HG02885 (cell line): ENCODE measurements at regions not wholly inside any gene's neighbourhood (a gene's known extent, or its start where the extent isn't known, plus 50 kb on each side); places are given as distances from the start of the nearest gene placed in this dataset.

ENCODE experiments used
- ATAC-seq: cut with Tn5 transposase; IDR thresholded peaks from one replicate; pipeline ENCODE4 v1.9.1; 2021; ENCODE audit warnings: mild to moderate bottlenecking; ENCODE audit not compliant: unreplicated experiment, poor library complexity

GRCh38 chrX:20410540-20410939 is 143.8 kb upstream of the RPS6KA3 start:
- ATAC-seq, result no peak

GRCh38 chrX:20409991-20410390 is 143.3 kb upstream of the RPS6KA3 start:
- no peak for ATAC-seq

DNA sequence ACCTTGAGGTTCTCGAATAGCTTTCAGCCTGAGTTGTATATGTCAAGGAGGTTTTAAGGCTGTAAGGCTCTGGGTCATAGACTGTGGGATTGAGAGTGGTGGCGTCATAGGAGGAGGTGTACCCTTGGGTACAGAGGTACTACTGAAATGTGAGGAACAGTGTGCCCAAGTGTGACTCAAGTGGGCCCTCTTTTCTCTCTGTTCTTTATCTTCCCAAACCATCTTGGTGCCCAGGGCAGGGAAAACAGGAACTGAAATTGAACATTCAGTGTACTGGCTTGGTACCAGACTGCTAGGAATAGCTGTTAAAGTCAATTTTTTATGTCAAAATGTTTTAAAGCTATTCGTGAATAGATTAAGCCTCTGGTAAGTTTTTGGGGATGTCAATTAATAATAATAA is 136.2 kb upstream of the RPS6KA3 start:
- ATAC-seq, result no peak

DNA sequence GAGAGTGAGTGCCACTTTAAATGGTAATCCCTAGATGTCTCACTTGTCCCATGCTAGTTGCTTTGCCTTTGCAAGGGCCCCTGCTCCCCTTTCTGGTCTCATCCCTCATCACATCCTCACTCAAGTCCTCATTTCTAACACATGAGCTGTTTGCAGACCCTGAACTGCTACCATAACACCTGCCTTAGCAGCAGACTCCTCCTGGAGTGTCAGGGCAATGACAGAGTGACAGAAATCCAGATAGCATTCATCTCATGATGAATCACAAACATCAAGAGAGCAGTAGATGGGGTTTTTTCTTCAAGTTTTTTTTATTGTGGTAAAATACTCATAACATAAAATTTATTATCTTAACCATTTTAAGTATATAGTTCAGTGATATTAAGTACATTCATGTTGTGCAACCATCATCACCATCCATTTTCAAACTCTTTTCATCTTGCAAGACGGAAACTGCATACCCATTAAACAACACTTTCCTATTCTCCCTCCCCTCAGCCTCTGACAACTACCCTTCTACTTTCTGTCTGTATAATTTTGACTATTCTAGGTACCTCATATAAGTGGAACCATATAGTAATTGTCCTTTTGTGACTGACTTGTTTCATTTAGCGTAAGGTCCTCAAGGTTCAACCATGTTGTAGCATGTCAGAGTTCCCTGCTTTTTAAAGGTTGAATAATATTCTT is 133.2 kb upstream of the RPS6KA3 start:
- ATAC-seq, result no peak

- ATAC-seq, result no peak
Measured at GRCh38 chrX:20397587-20397986, 130.9 kb upstream of the RPS6KA3 start.

DNA sequence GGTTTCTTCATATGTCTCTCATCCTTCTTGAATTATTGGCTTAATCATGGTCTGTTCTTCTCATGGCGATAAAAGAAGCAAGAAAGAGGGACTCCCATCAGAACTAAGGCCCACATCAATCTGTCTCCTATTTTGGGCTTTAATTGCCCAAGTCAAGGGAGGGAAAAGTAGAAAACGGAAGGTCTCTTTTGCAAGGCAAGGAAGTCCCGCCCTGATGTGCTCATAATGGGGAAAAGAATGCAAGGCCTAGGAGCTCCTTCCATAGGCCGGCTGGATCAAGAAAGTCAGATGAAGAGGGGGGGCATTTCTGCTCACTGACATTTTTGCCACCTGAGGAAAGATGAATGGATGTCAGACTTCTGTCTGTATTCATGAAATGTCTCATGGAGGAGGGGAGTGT is 127.7 kb upstream of the RPS6KA3 start:
- ATAC-seq, result no peak

DNA sequence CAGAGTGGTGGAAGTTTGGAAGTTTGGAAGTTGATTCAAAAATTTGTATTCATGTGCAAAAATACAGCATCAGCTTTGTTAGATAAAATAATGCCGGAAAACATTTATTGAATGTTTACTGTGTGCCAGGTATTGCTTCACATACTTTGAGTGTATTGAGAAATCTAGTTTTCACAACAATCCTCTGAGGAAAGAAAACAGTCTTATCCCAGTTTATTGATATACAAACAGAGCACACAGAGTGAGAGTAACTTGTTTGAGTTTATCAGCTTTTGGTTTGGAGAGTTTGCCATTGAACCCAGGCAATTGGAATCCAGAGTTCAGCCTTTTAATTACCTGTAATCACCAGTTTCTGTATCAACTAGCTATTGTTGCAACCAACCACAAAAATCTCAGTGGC is 127.2 kb upstream of the RPS6KA3 start:
- no peak for ATAC-seq

DNA sequence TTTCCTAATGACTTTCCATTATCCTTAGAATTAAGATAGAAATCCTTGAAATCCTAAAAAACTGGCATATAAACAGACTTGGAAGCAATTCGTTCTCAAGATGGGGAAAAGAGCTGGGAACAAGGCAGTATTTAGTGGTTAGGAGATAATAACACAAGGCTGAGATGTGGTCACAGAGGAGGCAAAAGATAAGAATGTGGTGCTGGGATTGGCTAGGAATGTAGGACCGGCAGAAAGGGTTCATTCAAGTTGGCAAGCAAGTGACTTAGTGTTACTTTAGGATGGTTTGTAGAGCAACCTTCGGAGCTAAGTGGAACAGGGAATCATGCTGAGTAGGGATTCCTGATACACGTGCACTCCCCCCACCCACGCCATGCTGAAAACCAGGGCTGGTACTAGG is 121.9 kb upstream of the RPS6KA3 start:
- no peak for ATAC-seq

DNA sequence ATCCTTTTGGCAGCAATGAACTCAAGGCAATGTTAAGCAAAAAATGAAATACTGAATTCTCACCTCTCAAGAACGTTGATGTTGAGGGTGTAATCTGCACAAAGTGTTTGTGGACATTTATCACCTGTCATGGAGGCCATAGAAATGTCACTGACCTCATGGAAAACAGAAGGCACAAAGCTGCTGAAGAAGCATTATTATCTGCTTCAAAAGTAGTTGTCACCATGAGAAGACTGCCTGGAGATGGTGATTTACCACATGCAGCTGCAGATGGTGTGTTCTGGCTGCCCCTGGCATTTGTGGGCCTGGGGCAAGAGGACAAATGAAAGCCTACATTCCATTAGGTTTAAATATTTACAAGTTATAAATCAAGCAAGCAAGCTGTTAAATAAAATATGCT is 116.8 kb upstream of the RPS6KA3 start:
- no peak for ATAC-seq

- ATAC-seq, result peak; percentile 74
Measured at GRCh38 chrX:20382518-20383297, 116.0 kb upstream of the RPS6KA3 start.

DNA sequence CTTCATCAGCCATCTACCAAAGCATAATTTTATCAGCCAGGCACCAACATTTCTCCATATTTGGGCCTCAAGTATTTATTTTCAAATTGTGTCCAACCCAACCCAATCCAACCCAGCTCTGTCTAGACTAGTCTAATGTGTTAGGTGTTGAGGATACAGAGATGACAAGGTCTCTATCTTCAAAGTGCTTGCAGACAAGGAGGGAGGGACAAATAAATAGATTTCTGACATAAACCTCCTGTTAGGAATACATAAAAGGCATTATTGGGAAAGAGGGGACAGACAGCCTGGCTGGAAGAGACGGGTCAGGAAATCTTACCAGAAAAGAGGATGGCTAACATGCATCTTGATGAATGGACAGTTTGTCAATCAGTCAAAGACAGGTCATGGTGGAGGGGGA is 115.4 kb upstream of the RPS6KA3 start:
- no peak for ATAC-seq

GRCh38 chrX:20378233-20378920 is 111.7 kb upstream of the RPS6KA3 start:
- ATAC-seq, result peak; percentile 39

DNA sequence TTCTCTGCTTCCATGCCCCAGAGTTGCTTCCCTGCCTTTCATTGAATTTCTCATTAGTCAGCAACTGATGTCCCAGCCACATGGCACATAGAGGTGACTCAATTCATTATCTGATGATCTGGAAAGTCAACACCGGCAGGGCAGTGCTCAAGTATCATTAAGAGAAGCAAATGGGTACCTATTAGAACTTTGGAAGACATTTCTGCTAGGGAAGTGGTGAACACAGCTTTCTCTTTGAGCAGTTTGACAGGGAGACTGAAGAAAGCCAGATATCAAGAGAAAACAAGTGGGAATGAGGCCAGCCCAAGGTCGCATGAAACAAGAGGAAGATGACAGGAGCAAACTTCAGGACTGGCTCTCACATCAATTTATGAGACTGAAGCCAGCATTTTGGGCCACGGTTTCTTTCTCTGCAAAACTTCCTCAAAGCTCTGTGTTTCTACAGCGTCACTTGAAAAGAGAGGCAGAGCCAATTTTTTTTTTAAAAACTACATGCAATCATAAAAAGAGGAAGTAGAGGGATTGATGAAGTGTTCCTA is 108.3 kb upstream of the RPS6KA3 start:
- ATAC-seq, result peak; percentile 49

DNA sequence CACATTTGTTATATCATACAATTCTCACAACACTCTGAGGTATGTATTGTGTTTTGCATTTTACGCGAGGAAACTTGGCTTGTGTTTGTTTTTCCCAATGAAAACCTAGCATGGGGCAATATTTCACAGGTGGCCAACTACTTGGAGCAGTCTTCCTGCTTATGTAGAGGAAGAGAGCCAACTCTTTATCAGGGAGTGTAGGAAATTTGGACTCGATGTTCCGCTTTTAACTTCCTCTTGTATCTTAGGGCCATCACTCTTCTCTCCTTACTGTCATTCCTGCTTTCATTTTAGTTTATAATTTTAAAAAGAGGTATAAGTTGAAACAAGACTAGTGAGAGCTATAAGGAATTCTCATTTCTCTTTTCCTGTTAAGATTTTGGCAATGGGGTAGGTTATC is 107.7 kb upstream of the RPS6KA3 start:
- ATAC-seq, result no peak

DNA sequence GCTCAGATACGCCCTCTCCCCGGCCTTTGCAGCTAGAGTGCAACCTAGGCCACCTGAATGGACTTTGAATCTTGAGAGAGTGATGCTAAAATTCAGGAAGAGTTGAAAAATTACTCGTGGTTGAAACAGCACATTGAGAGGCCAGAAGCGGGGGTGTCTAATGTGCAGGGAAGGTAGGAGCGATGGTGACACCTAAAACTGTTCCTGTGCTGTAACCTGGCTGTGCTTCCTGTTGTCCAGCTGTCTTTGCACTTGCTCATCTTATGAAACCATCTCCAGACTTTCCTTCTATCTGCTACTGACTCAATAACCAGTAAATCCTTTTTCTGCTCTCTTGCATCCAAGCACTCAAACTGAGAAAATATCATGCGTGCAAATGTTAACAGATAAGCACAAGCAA is 106.4 kb upstream of the RPS6KA3 start:
- ATAC-seq, result no peak

DNA sequence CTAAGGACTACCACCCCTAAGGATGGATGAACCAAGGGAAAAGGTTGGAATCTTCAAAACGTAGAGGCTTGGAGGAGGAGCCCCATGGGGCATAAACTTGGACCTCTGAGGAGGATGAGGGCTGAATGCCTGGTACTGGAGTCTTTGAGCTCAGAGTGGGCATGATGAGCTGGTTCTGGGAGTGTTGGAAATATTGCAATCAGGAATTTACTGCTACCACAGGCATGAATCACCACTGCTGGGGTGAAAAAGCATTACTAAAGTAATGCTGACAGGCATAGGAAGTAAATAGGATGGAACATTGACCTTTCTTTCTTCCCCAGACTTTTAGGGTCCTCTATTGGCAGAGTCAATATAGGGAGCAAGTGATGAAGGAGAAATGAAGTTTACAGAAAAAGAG is 105.8 kb upstream of the RPS6KA3 start:
- ATAC-seq, result no peak

DNA sequence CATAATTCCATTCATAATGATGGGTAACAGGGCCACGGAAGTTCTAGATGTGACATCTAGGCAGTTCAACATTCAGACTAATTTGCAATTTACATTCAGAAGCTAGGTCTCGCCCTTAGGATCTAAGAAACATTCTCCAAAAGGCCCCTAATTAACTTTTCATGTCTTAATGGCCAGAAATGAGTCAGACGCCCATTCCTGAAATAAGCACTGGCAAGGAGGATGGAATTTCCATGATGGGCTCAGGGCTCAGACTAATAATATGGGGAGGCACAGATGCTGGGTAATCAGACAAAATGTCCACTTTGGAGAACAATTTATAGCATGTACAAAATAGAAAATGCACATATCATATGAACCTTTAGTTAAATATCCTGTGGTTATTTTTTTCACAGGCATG is 102.8 kb upstream of the RPS6KA3 start:
- no peak for ATAC-seq

DNA sequence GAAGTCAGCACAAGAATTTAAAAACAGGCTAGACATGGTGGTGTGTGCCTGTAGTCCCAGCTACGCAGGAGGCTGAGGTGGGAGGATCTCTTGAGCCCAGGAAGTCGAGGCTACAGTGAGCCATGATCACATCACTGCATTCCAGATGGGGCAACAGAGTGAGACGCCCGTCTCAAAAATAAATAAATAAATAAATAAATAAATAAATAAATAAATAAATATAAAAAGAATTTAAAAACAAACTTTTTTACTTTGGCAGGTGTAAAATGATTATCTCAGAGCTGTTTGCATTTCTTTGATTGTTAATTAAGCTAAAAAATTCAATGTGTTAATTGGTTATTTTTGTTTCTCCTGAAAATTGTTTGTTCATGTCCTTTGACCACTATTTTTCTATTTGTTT is 97.5 kb upstream of the RPS6KA3 start:
- no peak for ATAC-seq

DNA sequence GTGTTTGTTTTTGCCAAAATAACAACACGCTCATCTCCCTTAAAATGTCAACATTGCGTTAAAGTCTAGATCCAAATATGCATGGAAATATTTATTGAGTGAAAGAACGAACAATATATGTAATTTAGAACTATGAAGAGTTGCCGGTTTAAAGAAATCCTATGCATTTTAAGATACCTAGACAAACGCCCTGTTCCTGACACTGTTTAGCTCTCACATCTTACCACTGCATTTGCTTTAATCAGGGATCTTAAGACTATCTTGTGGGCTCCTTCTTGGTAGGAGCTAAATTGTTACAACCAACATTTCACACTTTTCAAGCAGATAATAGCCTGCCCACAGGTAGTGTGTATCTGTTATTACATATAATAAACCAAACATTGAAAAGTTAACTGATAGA is 96.6 kb upstream of the RPS6KA3 start:
- ATAC-seq, result no peak

DNA sequence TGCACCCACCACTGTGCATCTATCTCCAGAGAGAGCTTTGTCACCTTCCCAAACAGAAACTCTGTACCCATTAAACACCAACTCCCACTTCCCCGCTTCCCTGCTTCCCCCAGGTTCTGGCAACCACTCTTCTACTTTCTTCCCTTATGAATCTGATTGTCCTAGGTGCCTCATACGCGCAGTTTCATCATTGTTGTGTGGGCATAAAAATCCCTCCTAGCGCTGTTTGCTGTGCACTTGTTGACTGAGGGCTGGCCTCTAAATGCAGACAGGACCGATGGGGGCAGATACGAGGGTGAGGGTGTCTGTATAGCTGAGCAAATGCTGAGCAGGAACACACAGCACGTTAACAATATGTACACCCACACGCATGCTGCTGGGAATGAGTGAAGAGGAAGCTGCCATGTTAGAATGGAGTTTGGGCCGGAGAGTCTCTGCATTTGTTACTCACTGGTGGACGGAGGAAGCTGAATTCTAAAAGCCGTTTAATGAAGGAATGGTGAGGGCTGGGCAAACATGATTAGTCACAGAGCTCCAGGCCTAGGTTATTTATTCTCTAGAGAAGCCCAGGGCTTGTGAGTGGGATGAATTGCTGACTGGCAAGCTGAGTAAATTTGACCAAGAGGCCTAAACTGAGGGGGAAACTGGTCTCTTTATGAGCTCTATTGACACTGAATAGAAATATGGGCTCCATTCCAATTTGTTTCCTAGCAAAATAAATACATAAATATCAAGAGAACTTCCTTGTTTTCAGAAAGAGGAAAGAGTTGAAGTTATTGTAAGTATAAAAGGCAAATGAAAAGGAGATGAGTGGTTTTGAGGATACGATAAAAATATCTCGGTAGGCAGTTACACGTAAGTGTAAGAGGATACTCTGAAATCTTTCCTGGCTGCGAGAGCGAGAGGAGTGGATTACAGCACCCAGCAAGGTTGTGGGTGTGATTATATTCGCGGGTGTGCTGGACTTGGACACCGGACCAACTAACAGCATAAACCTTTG is 95.9 kb upstream of the RPS6KA3 start:
- no peak for ATAC-seq
